ENCODE measurements at regions not wholly inside any gene's neighbourhood (a gene's known extent, or its start where the extent isn't known, plus 50 kb on each side); places are given as distances from the start of the nearest gene placed in this dataset.

- DNase-seq (ENCODE audit: extremely low read depth in 1 of 4, low spot score in 3 of 4) (no peak), FAIRE-seq (no peak), ATAC-seq (no peak)
- H4K20me1 ChIP-seq (replicated peaks; ENCODE audit: control insufficient read depth, insufficient read depth, low read length): no peaks in the 10 kb centered on the region
- BruUV-seq (replicated peaks): no TSS peak
- ChIA-PET POLR2A (no interaction called here), CTCF (ENCODE audit: low intra/inter-chr PET ratio) (no interaction called here)
- no peak overlapping the region for H3K4me2 ChIP-seq (ENCODE audit: insufficient read depth, low read length)
- H3K4me3 ChIP-seq: no peak overlapping the region
- peaks cover 2% of the 10 kb centered on the region; the same call in 1 of the 2 replicates for H3K9me3 ChIP-seq (replicated peaks; ENCODE audit: control insufficient read depth, insufficient read depth, low read depth, low read length)
- H3K9me1 ChIP-seq (ENCODE audit: control insufficient read depth, insufficient read depth, low read length): no peaks in the 10 kb centered on the region
- H2AFZ ChIP-seq (ENCODE audit: low read depth, low read length): no peak overlapping the region
- no peaks in the 10 kb centered on the region for H3K79me2 ChIP-seq (ENCODE audit: control insufficient read depth, insufficient read depth, low read length)
- H3K27ac ChIP-seq (ENCODE audit: extremely low read depth, low read depth, low read length): no peak overlapping the region
- TF ChIP-seq EP400 (IDR thresholded peaks at IDR 0.05) (no peak), PRPF4 (IDR thresholded peaks at IDR 0.05; ENCODE audit: insufficient read depth, low read depth, low read length, poor library complexity, severe bottlenecking) (no peak), NFIX (CRISPR knock-in tag; IDR thresholded peaks at IDR 0.05; ENCODE audit: low read depth) (no peak), HIVEP1 (CRISPR knock-in tag; IDR thresholded peaks at IDR 0.05) (no peak), HDAC8 (tag; IDR thresholded peaks at IDR 0.05) (no peak)
- intact Hi-C loops (cut with micrococcal nuclease) (no loop called here), in situ Hi-C loops (cut with MboI) (no loop called here)
- no peaks in the 10 kb centered on the region for H3K27me3 ChIP-seq (ENCODE audit: control insufficient read depth in 2 of 2, insufficient read depth in 2 of 2, low read length in 2 of 2)
- no peaks in the 10 kb centered on the region for H3K36me3 ChIP-seq (ENCODE audit: control insufficient read depth, insufficient read depth, low read length)
- WGBS (ENCODE audit: insufficient coverage, low coverage, missing lambda C conversion rate): 1% methylated on average over 11 of the region's 13 CpGs
- no peaks in the 10 kb centered on the region for H3K4me1 ChIP-seq (replicated peaks in 1 of 2; ENCODE audit: control insufficient read depth in 2 of 2, insufficient read depth in 2 of 2, low read length in 2 of 2)
- H3K9ac ChIP-seq (ENCODE audit: insufficient read depth in 1 of 2, low read depth in 2 of 2, low read length in 2 of 2): no peak overlapping the region
These were observed 1405.1 kb downstream of the GRIK2 start for GRCh38 chr6:102798636-102799035.

- Histone ChIP-seq H3K4me3 (no peak overlapping the region), H2AFZ (ENCODE audit: low read depth, low read length) (no peak overlapping the region), H3K9me1 (ENCODE audit: control insufficient read depth, insufficient read depth, low read length) (no peaks in the 10 kb centered on the region), H3K27ac (ENCODE audit: extremely low read depth, low read depth, low read length) (no peak overlapping the region), H3K9me3 (replicated peaks; ENCODE audit: control insufficient read depth, insufficient read depth, low read depth, low read length) (peaks cover 2% of the 10 kb centered on the region; the same call in 1 of the 2 replicates), H3K27me3 (ENCODE audit: control insufficient read depth in 2 of 2, insufficient read depth in 2 of 2, low read length in 2 of 2) (no peaks in the 10 kb centered on the region), H3K4me1 (replicated peaks in 1 of 2; ENCODE audit: control insufficient read depth in 2 of 2, insufficient read depth in 2 of 2, low read length in 2 of 2) (no peaks in the 10 kb centered on the region), H4K20me1 (replicated peaks; ENCODE audit: control insufficient read depth, insufficient read depth, low read length) (no peaks in the 10 kb centered on the region), H3K9ac (ENCODE audit: insufficient read depth in 1 of 2, low read depth in 2 of 2, low read length in 2 of 2) (no peak overlapping the region), H3K4me2 (ENCODE audit: insufficient read depth, low read length) (no peak overlapping the region), H3K36me3 (ENCODE audit: control insufficient read depth, insufficient read depth, low read length) (no peaks in the 10 kb centered on the region), H3K79me2 (ENCODE audit: control insufficient read depth, insufficient read depth, low read length) (no peaks in the 10 kb centered on the region)
- CTCF ChIA-PET (ENCODE audit: low intra/inter-chr PET ratio): no interaction called here
- DNase-seq (ENCODE audit: extremely low read depth in 1 of 4, low spot score in 3 of 4) (no peak), ATAC-seq (no peak), FAIRE-seq (no peak)
- WGBS (ENCODE audit: insufficient coverage, low coverage, missing lambda C conversion rate): 0% methylated on average over 1 of the region's 1 CpG
- TF ChIP-seq ZNF766 (CRISPR knock-in tag; conservative IDR thresholded peaks at IDR 0.05): no peak
- TF ChIP-seq NR1H2 (CRISPR knock-in tag; IDR thresholded peaks at IDR 0.05): no peak
- no peak for TF ChIP-seq RBM25 (IDR thresholded peaks at IDR 0.05; ENCODE audit: low read depth, low read length, severe bottlenecking)
- TF ChIP-seq MLLT1 (IDR thresholded peaks at IDR 0.05): no peak
- TF ChIP-seq YBX1 (IDR thresholded peaks at IDR 0.05): no peak
- no peak for TF ChIP-seq TCF7 (IDR thresholded peaks at IDR 0.05; ENCODE audit: borderline replicate concordance)
- TF ChIP-seq MEF2D (tag; conservative IDR thresholded peaks at IDR 0.05; ENCODE audit: low read depth): no peak
- peak; percentile 51 for TF ChIP-seq MAFG (tag; conservative IDR thresholded peaks at IDR 0.05)
- no peak for TF ChIP-seq PTBP1 (IDR thresholded peaks at IDR 0.05; ENCODE audit: low read depth, low read length)
- TF ChIP-seq C11orf30 (IDR thresholded peaks at IDR 0.05; ENCODE audit: low read depth): peak; percentile 65
- no peak for TF ChIP-seq SNAPC5 (CRISPR knock-in tag; IDR thresholded peaks at IDR 0.05)
- TF ChIP-seq ZNF197 (CRISPR knock-in tag; IDR thresholded peaks at IDR 0.05; ENCODE audit: low read depth): no peak
- no peak for TF ChIP-seq CSDE1 (IDR thresholded peaks at IDR 0.05)
- TF ChIP-seq ZNF316 (IDR thresholded peaks at IDR 0.05): peak; percentile 83
- intact Hi-C loops (cut with micrococcal nuclease) (no loop called here), in situ Hi-C loops (cut with MboI) (no loop called here)
- BruUV-seq (replicated peaks): no TSS peak
- POLR2A ChIA-PET: no interaction called here
These were observed 1400.2 kb downstream of the GRIK2 start for GRCh38 chr6:102793752-102794151.
